Stimulated activated CD4-positive, alpha-beta T cell treated with anti-CD3 and anti-CD28 coated beads, Interleukin-2, amount 100 ng/mL, for 48 hours (primary cell): ENCODE measurements at regions not wholly inside any gene's neighbourhood (a gene's known extent, or its start where the extent isn't known, plus 50 kb on each side); places are given as distances from the start of the nearest gene placed in this dataset.
"Not testable (repeated sequence)": the region's sequence is repeated elsewhere in the genome, so short reads cannot be mapped to it uniquely, and the experiment has no call there.

Source experiments
- DNase-seq, 2 donors: peaks; one replicate each; pipeline ENCODE4 v3.0.0-alpha.2; 2020

- DNase-seq: no peak
Measured at GRCh38 chr4:53920116-53920515, 144.3 kb downstream of the CHIC2 start.

DNA sequence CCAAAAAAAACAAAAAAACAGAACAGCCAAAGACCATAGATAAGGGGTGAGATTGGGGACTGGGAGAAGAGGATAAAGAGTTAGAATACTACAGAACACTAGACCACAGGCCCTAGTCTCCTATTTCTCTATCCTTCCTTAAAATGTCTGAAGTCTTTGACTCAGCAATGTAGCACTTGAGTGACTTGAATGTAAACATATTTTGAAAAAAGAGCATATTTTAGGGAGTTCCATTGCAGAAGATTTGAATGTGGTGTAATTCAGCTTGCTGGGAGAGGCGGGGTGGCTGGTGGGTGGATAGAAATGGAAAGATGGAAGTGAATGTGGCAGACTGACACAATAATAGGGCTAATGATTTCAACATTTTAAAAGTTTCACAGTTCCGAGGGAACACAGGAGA, 144.9 kb downstream of the CHIC2 start:
- DNase-seq: no peak

- no peak for DNase-seq
Measured at GRCh38 chr4:53917729-53918128, 146.7 kb downstream of the CHIC2 start.

DNA sequence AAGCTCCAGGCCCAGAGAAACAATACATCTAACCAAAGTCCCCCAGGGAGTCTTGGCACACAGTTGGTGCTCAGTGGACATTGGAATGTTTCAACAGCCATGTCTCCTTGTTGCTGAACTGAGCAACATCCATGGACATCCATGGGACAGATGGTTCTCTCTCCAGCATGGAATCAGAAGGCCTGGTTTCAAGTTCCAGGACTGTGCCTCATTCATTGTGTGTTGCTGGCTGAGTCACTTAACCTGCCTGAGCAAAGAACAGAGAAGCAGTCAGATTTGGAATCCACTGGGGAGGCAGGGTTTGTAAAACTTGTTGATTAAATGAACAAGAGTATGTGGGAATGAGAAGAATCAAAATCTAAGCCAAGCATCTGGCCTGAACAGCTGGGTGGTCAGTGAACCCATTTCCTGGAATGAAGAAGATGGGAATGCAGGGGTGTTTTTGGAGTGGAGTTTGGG, 147.9 kb downstream of the CHIC2 start:
- no peak for DNase-seq

GRCh38 chr4:53914313-53915016, 149.9 kb downstream of the CHIC2 start:
- DNase-seq: no peak

DNA sequence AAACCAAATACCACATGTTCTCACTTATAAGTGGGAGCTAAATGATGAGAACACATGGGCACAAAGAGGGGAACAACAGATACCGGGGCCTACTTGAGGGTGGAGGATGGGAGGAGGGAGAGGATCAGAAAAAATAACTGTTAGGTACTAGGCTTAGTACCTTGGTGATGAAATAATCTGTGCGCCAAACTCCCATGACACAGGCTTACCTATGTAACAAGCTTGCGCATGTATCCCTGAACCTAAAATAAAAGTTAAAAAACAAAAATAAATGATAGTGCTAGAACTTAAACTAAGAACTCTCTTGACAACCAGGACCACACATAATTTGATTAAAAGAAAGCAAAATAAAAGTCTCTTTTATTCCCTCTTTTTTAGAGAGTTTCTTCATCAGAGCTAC, 150.6 kb downstream of the CHIC2 start:
- no peak for DNase-seq

DNA sequence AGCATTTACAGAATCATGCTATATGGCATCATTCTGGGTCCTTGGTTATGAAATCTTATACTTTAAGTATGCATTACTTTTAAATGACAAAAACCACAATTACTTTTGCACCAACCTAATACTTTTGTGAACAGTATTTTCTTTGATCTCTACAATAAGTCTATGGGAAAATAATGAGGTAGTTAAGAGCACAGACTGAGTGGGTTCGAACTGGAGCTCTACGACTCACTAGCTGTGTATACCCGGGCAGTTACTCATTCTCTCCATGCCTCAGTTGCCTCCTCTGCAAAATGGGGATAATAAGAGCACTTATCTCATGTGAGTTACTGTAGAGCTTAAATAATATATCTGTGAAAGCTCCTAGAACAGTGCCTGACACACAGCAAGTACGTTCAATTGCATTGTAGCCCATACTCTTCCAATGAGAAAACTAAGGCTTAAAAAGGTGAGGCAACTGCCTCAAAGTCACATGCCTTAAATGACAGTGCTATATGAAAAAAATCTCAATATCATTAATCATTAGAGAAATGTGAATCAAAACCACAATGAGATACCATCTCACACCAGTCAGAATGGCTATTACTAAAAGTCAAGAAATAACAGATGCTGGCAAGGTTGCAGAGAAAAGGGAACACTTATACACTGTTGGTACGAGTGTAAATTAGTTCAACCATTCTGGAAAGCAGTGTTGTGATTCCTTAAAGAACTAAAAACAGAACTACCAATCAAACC, 151.5 kb downstream of the CHIC2 start:
- no peak for DNase-seq

DNA sequence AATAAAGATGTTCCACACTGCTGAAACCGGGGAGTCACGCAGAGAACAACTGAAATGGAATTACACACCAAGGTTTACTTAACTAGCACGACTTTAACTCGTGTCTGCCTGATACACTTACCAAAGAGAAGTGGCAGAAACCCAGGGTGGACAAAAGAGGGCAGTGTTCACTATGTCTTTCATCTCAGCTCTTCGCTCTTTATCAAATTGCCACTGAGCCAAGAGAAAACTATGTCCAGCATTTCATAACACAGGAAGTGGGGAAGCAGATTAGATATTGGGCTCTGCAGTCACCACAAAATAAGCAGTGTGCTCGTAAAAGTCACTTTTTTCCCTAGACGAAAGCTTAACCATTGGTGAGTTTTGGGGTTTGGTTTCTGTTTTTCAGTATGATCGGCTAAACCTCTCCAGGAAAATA, 155.7 kb downstream of the CHIC2 start:
- DNase-seq: no peak

- DNase-seq: no peak
Measured at GRCh38 chr4:53907772-53908171, 156.6 kb downstream of the CHIC2 start.

DNA sequence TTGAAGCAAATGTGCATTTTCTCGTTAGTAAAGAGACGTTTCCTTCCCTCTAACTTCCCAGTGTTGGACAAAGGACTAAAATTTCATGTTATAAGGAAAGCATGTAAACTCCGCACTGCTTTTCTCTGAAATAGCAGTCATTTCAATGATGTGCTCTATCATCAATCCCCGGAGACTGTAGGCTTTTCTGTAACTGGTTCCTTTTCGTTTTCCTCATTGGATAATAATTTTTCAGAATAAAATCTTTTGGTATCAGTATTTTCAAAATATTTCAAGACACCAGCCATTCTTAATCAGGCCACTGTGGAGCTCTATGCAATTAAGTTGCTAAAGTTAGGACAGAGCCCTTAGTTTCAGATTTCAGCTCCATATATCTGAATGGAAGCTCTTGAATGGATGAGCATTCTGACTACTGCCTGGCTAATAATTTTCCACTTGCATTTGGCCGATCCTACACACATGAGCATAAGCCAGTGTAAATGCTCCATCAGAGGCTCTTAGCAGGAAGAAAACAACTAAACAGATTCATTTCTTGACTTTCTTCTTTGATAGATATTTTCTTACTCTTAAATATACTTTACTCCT, 157.7 kb downstream of the CHIC2 start:
- no peak for DNase-seq

GRCh38 chr4:53905941-53906377, 158.4 kb downstream of the CHIC2 start:
- no peak for DNase-seq

- DNase-seq: no peak
Measured at GRCh38 chr4:53905276-53905940, 159.0 kb downstream of the CHIC2 start.

DNA sequence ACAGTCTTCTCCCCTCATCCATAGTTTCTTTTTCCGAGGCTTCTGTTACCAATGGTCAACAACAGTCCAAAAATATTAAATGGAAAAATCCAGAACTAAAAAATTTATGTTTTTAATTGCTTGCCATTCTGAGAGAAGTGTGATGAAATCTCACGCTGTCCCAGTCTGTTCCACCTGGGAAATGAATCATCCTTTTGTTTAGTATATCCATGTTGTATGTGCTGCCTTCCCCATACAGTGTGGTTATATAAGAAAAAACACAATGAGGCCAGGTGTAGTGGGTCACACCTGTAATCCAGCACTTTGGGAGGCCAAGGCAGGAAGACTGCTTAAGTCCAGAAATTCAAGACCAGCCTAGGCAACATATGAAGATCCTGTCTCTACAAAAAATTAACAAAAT, 161.6 kb downstream of the CHIC2 start:
- DNase-seq: no peak

DNA sequence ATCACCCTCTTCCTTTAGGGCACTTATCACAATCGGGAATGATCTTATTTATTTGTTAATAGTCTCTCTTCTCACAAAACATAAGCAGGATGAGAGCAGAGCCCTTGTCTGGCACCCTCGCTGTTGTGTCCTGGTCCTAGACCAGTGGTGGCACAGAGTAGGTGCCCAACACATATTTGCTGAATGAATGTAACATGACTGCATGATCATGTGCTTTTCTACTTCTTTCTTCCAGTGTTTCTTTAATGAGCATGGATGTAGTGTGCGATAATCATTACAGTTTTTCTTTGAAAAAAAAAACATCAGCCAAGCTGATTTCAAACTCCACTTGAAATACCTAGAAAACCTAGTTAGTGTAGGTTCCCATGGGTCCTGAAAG, 164.1 kb downstream of the CHIC2 start:
- no peak for DNase-seq

GRCh38 chr4:53899586-53900270, 164.7 kb downstream of the CHIC2 start:
- no peak for DNase-seq

DNA sequence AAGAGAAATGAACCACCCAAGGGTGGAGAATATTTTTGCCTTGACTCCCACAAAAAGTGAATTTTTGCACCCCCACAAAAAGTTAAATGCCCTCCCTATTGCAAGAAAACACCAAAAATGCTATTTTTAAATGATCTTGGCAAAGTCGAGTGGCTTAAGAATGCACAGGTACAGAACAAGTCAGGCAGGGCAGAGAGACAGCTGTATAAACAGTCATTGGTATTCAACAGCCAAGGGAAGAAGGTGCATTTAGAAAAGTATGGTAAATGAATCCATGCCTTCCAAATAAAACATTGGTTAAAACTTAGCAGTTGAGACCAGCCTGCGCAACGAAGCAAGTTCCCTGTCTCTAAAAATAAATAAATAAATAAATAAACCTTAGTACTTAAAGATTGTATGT, 169.3 kb downstream of the CHIC2 start:
- DNase-seq: no peak

DNA sequence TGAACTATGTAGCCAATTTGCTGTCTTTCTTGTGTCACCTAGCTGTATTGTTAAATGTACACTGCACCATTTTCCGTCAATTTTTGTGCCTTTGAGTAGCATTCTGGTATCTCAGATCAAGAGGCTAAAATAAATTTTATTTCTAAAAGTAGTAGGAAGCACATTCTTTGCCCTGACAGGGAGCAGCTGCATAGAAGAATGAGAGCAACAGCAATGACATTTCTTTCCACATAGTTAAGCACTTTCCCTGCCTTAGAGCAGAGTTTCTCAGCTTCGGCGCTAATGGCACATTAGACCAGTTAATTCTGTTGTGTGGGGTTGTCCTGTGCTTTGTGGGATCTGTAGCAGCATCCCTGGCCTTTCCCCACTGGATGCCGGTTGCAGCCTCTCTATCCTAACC, 173.9 kb downstream of the CHIC2 start:
- no peak for DNase-seq

GRCh38 chr4:53889326-53890055, 174.9 kb downstream of the CHIC2 start:
- DNase-seq: no peak

DNA sequence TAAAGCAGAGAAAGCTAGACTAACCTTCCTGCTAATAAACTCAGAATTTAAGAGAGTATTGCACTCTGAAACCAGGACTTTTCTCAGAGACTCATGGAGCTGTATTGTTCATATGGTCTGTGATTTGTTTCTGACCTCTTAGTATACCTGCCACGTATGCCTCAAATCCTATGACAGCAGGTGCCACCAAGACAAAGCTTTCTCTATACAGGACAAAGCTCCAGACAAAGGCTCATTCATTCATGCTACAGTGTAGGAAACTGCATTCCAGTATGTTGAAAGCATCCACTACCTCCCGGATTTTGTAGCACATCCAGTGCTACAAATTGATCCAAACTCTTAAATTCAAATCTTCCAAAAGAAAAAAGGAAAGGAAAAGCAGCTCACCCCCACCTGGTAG, 178.3 kb downstream of the CHIC2 start:
- DNase-seq: no peak

DNA sequence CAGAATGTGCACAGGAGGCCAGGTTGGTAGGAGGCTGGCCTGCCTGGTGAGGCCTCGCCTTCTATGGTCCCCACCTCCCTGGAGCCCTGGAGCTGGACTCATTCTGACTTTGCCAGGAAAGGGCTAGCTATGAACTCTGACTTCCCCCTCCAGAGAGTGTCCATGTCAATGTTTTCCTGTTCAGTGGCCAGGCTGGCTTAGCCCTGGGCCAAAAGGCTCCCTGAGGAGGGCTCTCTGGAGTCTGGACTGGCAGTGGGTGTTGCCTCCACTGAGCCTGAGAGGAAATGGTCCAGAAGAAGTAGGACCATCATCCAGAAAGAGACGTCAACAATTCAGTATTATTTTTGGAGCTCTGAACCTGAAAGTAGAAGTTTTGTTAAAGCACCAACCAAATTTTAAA, 178.7 kb downstream of the CHIC2 start:
- no peak for DNase-seq

GRCh38 chr4:53877096-53877495, 187.3 kb downstream of the CHIC2 start:
- DNase-seq: not testable (repeated sequence)

- no peak for DNase-seq
Measured at GRCh38 chr4:53866055-53866454, 198.3 kb downstream of the CHIC2 start.
